Type B pancreatic cell (in vitro differentiated cells): ENCODE measurements at regions not wholly inside any gene's neighbourhood (a gene's known extent, or its start where the extent isn't known, plus 50 kb on each side); places are given as distances from the start of the nearest gene placed in this dataset.

Source experiments
- DNase-seq: peaks from one replicate; pipeline ENCODE4 v3.0.0; 2021; ENCODE audit warnings: mixed read lengths; ENCODE audit not compliant: unreplicated experiment; ENCODE audit errors: extremely low spot score
- H3K27ac Mint-ChIP-seq: 2 replicates; pipeline ENCODE4 v1.8.0; 2021; ENCODE audit warnings: mild to moderate bottlenecking, mixed read lengths
- H3K27me3 Mint-ChIP-seq: 2 replicates; pipeline ENCODE4 v1.8.0; 2021; ENCODE audit warnings: mixed read lengths
- H3K36me3 Mint-ChIP-seq: 2 replicates; pipeline ENCODE4 v1.8.0; 2021; ENCODE audit warnings: mixed read lengths
- H3K4me1 Mint-ChIP-seq: one replicate; pipeline ENCODE4 v1.8.0; 2021; ENCODE audit warnings: mixed read lengths; ENCODE audit not compliant: unreplicated experiment
- H3K4me3 Mint-ChIP-seq: 2 replicates; pipeline ENCODE4 v1.8.0; 2021; ENCODE audit warnings: mild to moderate bottlenecking, mixed read lengths
- H3K9me3 Mint-ChIP-seq: 2 replicates; pipeline ENCODE4 v1.8.0; 2021; ENCODE audit warnings: mixed read lengths
- CTCF ChIP-seq: fragments of 200-600 bp; sonication (generic); conservative IDR thresholded peaks from 2 replicates; pipeline ENCODE4 v1.5.0; 2021; ENCODE audit warnings: antibody characterized with exemption, mild to moderate bottlenecking

DNA sequence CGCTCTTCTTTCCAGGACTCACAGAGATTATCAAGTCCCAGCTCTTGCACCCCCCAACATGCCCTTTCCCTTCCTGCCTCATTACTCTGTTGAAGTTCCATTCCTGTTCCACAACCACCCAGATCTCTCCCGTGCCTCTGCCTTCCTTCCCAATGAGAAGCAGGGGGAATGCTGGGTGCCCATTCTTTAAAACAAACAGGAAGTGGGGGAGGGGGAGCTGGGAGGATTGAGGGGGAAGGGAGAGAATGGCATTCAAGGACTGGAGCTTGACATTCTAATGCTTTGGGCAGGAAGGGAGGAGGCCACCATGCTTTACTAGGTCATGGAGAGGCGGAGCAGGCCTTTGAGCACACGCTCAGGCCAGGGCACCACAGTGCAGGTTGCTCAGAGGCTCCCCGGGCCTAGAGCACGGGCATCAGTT lies 150.3 kb upstream of the IRF2BP2 start:
- Mint-ChIP-seq H3K4me3 (no peak overlapping the region), H3K27me3 (no peaks in the 10 kb centered on the region), H3K4me1 (peaks cover 23% of the 10 kb centered on the region), H3K27ac (no peak overlapping the region), H3K36me3 (no peaks in the 10 kb centered on the region), H3K9me3 (no peaks in the 10 kb centered on the region)
- DNase-seq: no peak
- no peak for TF ChIP-seq CTCF

- Mint-ChIP-seq H3K4me3 (no peak overlapping the region), H3K27me3 (no peaks in the 10 kb centered on the region), H3K36me3 (no peaks in the 10 kb centered on the region), H3K9me3 (no peaks in the 10 kb centered on the region), H3K27ac (no peak overlapping the region), H3K4me1 (peaks cover 23% of the 10 kb centered on the region)
- TF ChIP-seq CTCF: no peak
- no peak for DNase-seq
These were observed 149.9 kb upstream of the IRF2BP2 start for GRCh38 chr1:234759888-234760287.

GRCh38 chr1:234758851-234759250 lies 148.9 kb upstream of the IRF2BP2 start:
- no peak for DNase-seq
- Mint-ChIP-seq H3K27ac (no peak overlapping the region), H3K36me3 (no peaks in the 10 kb centered on the region), H3K4me3 (no peak overlapping the region), H3K27me3 (no peaks in the 10 kb centered on the region), H3K4me1 (peaks cover 22% of the 10 kb centered on the region), H3K9me3 (no peaks in the 10 kb centered on the region)
- no peak for TF ChIP-seq CTCF

GRCh38 chr1:234756857-234757256 lies 146.9 kb upstream of the IRF2BP2 start:
- no peak overlapping the region for H3K4me3 Mint-ChIP-seq
- peaks cover 26% of the 10 kb centered on the region for H3K4me1 Mint-ChIP-seq
- no peaks in the 10 kb centered on the region for H3K36me3 Mint-ChIP-seq
- H3K27me3 Mint-ChIP-seq: no peaks in the 10 kb centered on the region
- TF ChIP-seq CTCF: no peak
- no peak for DNase-seq
- no peaks in the 10 kb centered on the region for H3K9me3 Mint-ChIP-seq
- no peak overlapping the region for H3K27ac Mint-ChIP-seq

DNA sequence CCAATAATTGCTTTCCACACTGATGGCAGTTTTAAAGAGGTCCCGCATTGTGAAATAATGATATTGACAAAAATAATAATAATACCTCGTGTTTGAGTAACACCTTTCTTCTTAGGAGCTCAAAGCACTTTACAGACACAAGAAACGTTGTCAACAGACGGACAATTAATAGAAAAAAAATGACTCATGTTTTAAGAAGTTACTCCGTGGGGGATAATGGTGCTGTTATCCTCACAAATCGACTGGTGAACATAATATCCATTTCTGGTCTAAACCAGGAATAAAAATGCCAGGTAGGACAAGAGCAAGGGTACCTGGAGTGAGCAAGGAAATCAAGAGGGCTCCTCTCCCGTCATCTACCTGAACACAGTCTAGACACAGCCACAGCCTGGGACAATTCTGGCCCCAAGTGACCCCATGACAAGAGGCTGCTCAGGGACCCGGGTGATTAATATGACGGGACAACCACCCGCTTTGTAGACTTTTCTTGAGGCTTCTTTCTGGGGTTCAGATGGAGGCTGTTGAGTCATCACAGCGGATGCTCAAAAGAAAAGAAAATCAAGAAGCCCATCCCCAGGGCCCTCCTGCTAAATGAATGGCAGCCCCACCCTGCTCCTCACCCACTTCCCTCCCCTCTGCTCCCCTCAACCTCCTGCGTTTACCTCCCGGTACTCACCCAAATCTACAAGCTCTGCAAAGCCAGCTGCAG lies 146.2 kb upstream of the IRF2BP2 start:
- no peak for DNase-seq
- H3K4me3 Mint-ChIP-seq: no peak overlapping the region
- H3K27me3 Mint-ChIP-seq: no peaks in the 10 kb centered on the region
- no peak overlapping the region for H3K27ac Mint-ChIP-seq
- no peaks in the 10 kb centered on the region for H3K9me3 Mint-ChIP-seq
- TF ChIP-seq CTCF: no peak
- peaks cover 27% of the 10 kb centered on the region for H3K4me1 Mint-ChIP-seq
- H3K36me3 Mint-ChIP-seq: no peaks in the 10 kb centered on the region

GRCh38 chr1:234755449-234755863 lies 145.5 kb upstream of the IRF2BP2 start:
- peaks cover 35% of the 10 kb centered on the region for H3K4me1 Mint-ChIP-seq
- H3K27ac Mint-ChIP-seq: no peak overlapping the region
- DNase-seq: no peak

More at GRCh38 chr1:234755449-234755863, 145.5 kb upstream of the IRF2BP2 start:
- no peak for TF ChIP-seq CTCF
- H3K36me3 Mint-ChIP-seq: no peaks in the 10 kb centered on the region
- no peak overlapping the region for H3K4me3 Mint-ChIP-seq
- no peaks in the 10 kb centered on the region for H3K9me3 Mint-ChIP-seq
- H3K27me3 Mint-ChIP-seq: no peaks in the 10 kb centered on the region
